Loucy (cell line): ENCODE measurements at regions not wholly inside any gene's neighbourhood (a gene's known extent, or its start where the extent isn't known, plus 50 kb on each side); places are given as distances from the start of the nearest gene placed in this dataset.

Experiments
- H2AFZ ChIP-seq: fragments of 200-600 bp; sonication (generic); 2 replicates; pipeline ENCODE4 v1.6.0; 2016; ENCODE audit warnings: antibody characterized with exemption, mild to moderate bottlenecking, low read length, moderate library complexity
- H3F3A ChIP-seq: fragments of 200-600 bp; 2 replicates; pipeline ENCODE4 v1.6.0; 2016; ENCODE audit warnings: antibody characterized with exemption, low read depth, mild to moderate bottlenecking
- H3K27me3 ChIP-seq: fragments of 200-600 bp; sonication (generic); 2 replicates; pipeline ENCODE4 v1.6.1; 2014; ENCODE audit warnings: low read length, mild to moderate bottlenecking; ENCODE audit not compliant: insufficient read depth, poor library complexity, severe bottlenecking
- H3K36me3 ChIP-seq: fragments of 200-600 bp; sonication (generic); 2 replicates; pipeline ENCODE4 v1.6.1; 2016; ENCODE audit warnings: low read length; ENCODE audit not compliant: insufficient read depth
- H3K4me1 ChIP-seq: fragments of 200-600 bp; sonication (generic); 2 replicates; pipeline ENCODE4 v1.5.1; 2014; ENCODE audit warnings: low read length, mild to moderate bottlenecking; ENCODE audit not compliant: insufficient read depth, poor library complexity, severe bottlenecking
- H3K4me2 ChIP-seq: fragments of 200-600 bp; sonication (generic); 2 replicates; pipeline ENCODE4 v1.6.0; 2014; ENCODE audit warnings: antibody characterized with exemption, low read length, low read depth, mild to moderate bottlenecking; ENCODE audit not compliant: poor library complexity, severe bottlenecking
- H3K4me3 ChIP-seq: fragments of 200-600 bp; sonication (generic); 2 replicates; pipeline ENCODE4 v1.5.1; 2014; ENCODE audit warnings: low read length, mild to moderate bottlenecking, mixed read lengths; ENCODE audit not compliant: poor library complexity, severe bottlenecking
- H3K79me2 ChIP-seq: fragments of 200-600 bp; sonication (generic); 2 replicates; pipeline ENCODE4 v1.6.1; 2014; ENCODE audit warnings: low read length; ENCODE audit not compliant: insufficient read depth
- H3K9ac ChIP-seq: fragments of 200-600 bp; sonication (generic); 2 replicates; pipeline ENCODE4 v1.6.0; 2014; ENCODE audit warnings: mild to moderate bottlenecking, low read depth, low read length, moderate library complexity; ENCODE audit not compliant: poor library complexity, severe bottlenecking
- H3K9me2 ChIP-seq: fragments of 200-600 bp; sonication (generic); replicated peaks from 2 replicates; pipeline ENCODE4 v1.6.1; 2016; ENCODE audit warnings: low read depth, low read length, mixed read lengths
- H3K9me3 ChIP-seq: fragments of 200-600 bp; sonication (generic); 2 replicates; pipeline ENCODE4 v1.6.1; 2014; ENCODE audit warnings: mild to moderate bottlenecking, antibody characterized with exemption, low read length, low read depth; ENCODE audit not compliant: insufficient read depth
- H4K20me1 ChIP-seq: fragments of 200-600 bp; sonication (generic); 2 replicates; pipeline ENCODE4 v1.6.0; 2014; ENCODE audit warnings: antibody characterized with exemption, low read length, mild to moderate bottlenecking; ENCODE audit not compliant: insufficient read depth, poor library complexity, severe bottlenecking
- EZH2phosphoT487 ChIP-seq: fragments of 200-600 bp; IDR thresholded peaks from 2 replicates; pipeline ENCODE4 v1.6.1; 2018; ENCODE audit warnings: antibody characterized with exemption, mild to moderate bottlenecking, moderate library complexity, borderline replicate concordance
- TF ChIP-seq, protein P1 (sequence below): fragments of 200-600 bp; sonication (generic); conservative IDR thresholded peaks from 2 replicates; pipeline ENCODE4 v1.5.1; 2014; ENCODE audit warnings: mild to moderate bottlenecking, antibody characterized with exemption, low read length

GRCh38 chr10:81708929-81709328 lies 166.1 kb upstream of the NRG3 start:
- no peak overlapping the region for H3K4me3 ChIP-seq
- H3K79me2 ChIP-seq, result no peaks in the 10 kb centered on the region
- TF ChIP-seq EZH2phosphoT487, result no peak
- TF ChIP-seq, protein P1, sequence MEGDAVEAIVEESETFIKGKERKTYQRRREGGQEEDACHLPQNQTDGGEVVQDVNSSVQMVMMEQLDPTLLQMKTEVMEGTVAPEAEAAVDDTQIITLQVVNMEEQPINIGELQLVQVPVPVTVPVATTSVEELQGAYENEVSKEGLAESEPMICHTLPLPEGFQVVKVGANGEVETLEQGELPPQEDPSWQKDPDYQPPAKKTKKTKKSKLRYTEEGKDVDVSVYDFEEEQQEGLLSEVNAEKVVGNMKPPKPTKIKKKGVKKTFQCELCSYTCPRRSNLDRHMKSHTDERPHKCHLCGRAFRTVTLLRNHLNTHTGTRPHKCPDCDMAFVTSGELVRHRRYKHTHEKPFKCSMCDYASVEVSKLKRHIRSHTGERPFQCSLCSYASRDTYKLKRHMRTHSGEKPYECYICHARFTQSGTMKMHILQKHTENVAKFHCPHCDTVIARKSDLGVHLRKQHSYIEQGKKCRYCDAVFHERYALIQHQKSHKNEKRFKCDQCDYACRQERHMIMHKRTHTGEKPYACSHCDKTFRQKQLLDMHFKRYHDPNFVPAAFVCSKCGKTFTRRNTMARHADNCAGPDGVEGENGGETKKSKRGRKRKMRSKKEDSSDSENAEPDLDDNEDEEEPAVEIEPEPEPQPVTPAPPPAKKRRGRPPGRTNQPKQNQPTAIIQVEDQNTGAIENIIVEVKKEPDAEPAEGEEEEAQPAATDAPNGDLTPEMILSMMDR, result no peak

GRCh38 chr10:81722399-81722798 lies 152.6 kb upstream of the NRG3 start:
- Histone ChIP-seq H3K27me3 (no peaks in the 10 kb centered on the region), H2AFZ (no peak overlapping the region), H3K79me2 (no peaks in the 10 kb centered on the region), H3K36me3 (no peaks in the 10 kb centered on the region), H4K20me1 (no peaks in the 10 kb centered on the region), H3K4me2 (no peak overlapping the region), H3K9me2 (no peaks in the 10 kb centered on the region), H3F3A (no peaks in the 10 kb centered on the region), H3K9me3 (no peaks in the 10 kb centered on the region), H3K4me1 (no peaks in the 10 kb centered on the region), H3K9ac (no peak overlapping the region), H3K4me3 (no peak overlapping the region)
- TF ChIP-seq, protein P1, result no peak
- no peak for TF ChIP-seq EZH2phosphoT487

More at GRCh38 chr10:81708929-81709328, 166.1 kb upstream of the NRG3 start:
- Histone ChIP-seq H4K20me1 (no peaks in the 10 kb centered on the region), H3F3A (no peaks in the 10 kb centered on the region), H2AFZ (no peak overlapping the region), H3K36me3 (no peaks in the 10 kb centered on the region), H3K9me2 (no peaks in the 10 kb centered on the region), H3K27me3 (no peaks in the 10 kb centered on the region), H3K9me3 (no peaks in the 10 kb centered on the region), H3K4me2 (no peak overlapping the region), H3K4me1 (no peaks in the 10 kb centered on the region), H3K9ac (no peak overlapping the region)

DNA sequence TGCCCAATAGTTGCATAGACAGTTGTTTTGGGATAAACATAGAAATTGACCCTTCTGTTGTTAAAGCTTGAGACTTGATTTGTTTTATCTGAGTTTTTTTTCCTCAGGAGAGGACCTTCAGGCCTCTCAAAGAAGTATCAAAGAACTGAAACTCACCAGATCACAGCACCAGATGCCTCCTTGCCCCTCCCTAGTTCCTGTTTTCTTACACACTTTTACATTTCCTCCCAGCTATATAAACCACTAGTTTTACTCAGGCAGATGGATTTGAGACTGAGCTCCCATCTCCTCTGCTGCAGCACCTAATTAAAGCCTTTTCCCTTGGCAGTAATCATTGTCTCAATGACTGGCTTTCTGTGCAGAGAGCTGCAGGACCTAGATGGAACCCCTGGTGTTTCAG lies 150.6 kb upstream of the NRG3 start:
- Histone ChIP-seq H3F3A (no peaks in the 10 kb centered on the region), H3K4me3 (no peak overlapping the region), H2AFZ (no peak overlapping the region), H3K27me3 (no peaks in the 10 kb centered on the region), H3K36me3 (no peaks in the 10 kb centered on the region), H3K4me1 (no peaks in the 10 kb centered on the region), H3K9me2 (no peaks in the 10 kb centered on the region), H4K20me1 (no peaks in the 10 kb centered on the region), H3K79me2 (no peaks in the 10 kb centered on the region), H3K9ac (no peak overlapping the region), H3K4me2 (no peak overlapping the region), H3K9me3 (no peaks in the 10 kb centered on the region)
- no peak for TF ChIP-seq EZH2phosphoT487
- TF ChIP-seq, protein P1, result no peak
